NCI-H748 (cell line): ENCODE measurements at regions not wholly inside any gene's neighbourhood (a gene's known extent, or its start where the extent isn't known, plus 50 kb on each side); places are given as distances from the start of the nearest gene placed in this dataset.
"Not testable (repeated sequence)": the region's sequence is repeated elsewhere in the genome, so short reads cannot be mapped to it uniquely, and the experiment has no call there.

Source experiments
- DNase-seq: peaks from one replicate; lab custom pipeline; 2025; ENCODE audit not compliant: unreplicated experiment; lab: John Stamatoyannopoulos, UW

DNA sequence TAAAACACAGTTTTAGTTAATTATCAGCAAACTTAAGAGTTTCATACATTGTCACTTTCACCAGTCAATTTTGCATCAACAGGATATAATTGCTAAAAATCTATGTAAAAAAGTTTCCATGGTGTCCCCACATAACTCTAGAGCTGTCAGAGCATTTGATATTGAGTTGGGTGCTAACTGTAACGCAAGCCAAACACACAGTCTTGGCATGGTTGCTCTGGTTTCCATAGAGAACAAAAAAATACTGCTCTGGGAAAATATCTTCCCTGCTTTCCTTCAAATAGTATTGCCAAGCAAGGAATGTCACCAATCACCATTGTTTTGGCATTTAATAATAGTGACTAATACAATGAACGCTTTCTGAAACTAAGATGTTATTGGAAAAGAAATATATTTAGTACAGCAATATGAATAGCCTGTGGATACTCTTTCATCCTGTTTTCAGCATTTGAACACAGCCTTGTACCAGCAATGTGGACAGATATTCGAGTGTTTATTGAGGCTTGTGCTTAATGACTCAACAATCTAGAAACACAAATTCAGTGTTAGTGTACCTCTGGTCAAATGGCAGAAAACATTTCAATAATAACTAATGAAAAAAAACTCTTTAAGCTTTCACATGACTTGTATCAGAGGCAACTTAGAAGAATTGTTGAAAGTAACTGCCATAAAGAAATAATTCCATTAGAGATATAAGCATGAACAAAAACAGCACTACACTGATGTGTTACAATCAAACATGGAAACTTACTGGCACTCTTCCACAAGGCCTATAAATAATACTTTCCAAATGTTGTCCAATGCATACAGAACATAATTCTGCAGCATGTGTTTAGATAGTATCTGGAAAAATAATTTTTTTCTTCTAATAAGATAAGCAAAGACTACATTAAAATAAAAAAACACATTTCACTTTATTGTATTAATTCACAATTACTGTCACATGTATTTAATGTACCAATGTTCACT lies 1469.5 kb upstream of the CELF2 start:
- no peak for DNase-seq

- no peak for DNase-seq
Measured at GRCh38 chr10:9550810-9551209, 1466.9 kb upstream of the CELF2 start.

DNA sequence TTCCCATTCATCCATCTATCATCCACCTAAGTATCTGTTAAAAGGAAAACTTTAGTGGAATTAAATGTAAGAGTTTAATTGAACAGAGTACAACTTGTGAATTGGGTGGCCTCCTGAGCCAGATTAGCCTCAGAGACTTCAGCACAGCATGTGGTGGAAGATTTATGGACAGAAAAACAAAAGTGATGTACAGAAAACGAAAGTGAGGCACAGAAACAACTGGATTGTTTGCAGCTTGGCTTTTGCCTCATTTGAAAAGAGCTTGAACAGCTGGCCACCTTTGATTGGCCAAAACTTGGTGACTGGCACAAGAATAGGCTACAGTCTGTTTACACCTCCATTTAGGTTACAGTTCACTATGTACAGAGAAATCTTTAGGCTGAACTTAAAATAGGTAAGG lies 1463.4 kb upstream of the CELF2 start:
- DNase-seq = no peak

- no peak for DNase-seq
Measured at GRCh38 chr10:9560976-9561375, 1456.7 kb upstream of the CELF2 start.

GRCh38 chr10:9561821-9562505 lies 1455.7 kb upstream of the CELF2 start:
- DNase-seq = no peak

DNA sequence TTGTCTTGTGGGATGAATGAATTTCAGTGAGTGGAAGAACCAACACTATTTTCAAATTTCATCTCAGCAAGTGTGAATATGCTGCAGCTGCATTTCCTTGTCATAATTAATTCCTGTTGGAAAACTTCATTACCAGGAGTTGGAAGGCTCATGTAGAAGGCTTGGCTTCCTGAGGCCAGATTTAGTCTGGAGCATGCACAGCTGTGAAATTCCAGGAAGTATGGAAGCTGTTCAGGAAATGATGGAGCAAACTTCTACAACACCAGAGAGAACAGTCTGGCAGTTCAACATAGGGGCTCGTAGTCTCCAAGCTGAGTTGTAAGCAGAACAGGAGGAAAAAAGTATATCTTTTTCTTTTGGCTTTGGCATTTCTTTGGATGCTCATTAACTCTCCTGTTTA lies 1439.9 kb upstream of the CELF2 start:
- no peak for DNase-seq

DNA sequence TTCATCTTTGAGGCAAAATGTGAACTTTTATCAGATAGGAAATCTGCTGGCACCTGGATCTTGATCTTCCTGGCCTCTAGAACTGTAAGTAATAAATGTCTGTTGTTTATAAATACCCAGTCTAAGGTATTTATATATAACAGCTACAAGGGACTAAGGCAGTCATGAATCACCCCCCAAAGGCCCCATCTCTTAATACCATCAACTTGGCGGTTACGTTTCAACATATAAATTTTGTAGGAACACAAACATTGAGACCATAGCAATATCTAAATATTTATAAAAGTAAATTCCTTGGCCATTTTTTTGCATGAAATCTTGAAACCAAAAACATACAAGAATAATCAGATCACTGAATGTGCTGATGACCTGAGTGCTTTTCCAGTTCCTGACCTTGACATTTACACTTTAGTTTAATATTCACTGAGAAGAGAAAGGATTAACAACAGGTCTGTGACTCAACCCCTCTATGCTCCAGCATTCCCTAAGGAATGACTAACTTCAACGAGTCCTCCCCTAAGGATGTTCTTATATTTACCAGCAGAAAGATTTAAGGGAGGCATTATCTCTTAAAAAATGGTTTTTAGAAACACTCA lies 1438.5 kb upstream of the CELF2 start:
- no peak for DNase-seq

DNA sequence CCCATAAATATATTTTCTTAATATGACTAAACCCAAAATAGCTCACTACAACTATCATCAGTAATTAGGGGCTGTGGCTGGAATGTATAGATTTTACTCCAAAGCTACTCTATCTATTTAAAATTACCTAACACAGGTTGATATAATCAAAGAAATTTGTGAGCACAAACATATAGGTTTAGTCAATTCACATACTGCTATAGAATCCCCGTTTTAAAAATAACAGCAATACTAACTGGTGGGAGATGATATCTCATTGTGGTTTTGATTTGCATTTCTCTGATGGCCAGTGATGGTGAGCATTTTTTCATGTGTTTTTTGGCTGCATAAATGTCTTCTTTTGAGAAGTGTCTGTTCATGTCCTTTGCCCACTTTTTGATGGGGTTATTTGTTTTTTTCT lies 1434.9 kb upstream of the CELF2 start:
- not testable (repeated sequence) for DNase-seq

DNA sequence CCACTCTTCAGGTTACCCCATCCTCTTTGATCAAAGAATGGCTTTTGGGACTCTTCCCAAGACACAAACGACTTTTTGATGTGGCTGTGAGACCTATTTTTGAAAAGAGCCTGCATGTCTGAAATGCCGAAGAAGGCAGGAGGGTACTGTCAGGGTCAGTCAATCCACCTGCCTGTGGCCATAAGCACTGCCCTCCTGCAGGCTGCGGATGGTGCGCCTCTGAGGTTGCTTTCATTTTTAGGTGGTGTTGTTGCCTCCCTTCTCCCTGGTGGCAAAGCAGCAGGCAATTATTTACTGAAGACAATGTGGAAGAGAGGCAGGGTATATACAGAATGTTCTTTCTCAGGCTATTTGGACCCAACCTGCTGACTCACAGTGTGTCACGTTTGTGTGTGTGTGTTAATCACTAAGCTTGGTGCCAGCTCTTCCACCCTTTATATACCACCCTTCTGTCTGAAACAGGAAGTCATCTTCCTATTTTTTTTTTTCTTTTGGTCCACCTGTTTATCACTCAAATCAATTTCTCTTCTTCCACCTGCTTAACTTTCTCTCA lies 1421.2 kb upstream of the CELF2 start:
- no peak for DNase-seq

GRCh38 chr10:9602998-9603397 lies 1414.7 kb upstream of the CELF2 start:
- no peak for DNase-seq

- no peak for DNase-seq
Measured at GRCh38 chr10:9603972-9604371, 1413.7 kb upstream of the CELF2 start.

GRCh38 chr10:9605231-9605630 lies 1412.4 kb upstream of the CELF2 start:
- no peak for DNase-seq

- DNase-seq = no peak
Measured at GRCh38 chr10:9608602-9609001, 1409.1 kb upstream of the CELF2 start.

DNA sequence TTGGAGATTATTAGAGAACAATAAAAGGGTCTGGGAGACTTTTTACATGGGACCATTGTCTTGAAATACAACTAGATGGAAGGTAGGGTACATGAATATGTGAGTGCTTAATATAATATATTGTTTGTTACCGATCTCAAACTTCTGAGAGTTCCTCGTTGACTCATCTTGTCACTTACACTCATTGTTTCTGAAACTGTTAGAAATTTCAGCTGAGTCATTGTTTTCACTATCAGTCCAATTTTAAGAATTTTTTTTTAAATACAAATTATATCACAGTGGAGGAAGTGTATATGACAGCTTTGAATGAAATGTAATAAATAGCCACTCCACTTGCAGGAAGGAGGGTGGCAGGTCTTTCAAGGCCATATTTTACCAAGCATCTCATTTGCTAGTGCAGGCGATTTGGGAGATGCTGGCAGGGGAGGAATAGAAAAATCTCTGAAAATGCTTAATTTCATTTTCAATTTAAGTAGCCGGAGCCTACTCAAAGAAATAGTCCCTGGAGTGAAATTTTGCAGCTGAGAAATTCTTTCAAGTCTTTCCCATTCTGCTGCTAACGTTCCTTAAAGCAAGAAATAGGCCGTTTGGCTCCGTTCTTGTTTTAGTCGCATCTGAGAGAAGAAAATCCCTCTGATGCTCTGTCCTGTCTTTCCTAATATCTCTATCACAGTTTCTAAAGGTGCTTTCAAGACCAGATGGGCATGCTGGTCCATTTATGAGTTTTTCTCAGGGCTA lies 1404.2 kb upstream of the CELF2 start:
- no peak for DNase-seq

DNA sequence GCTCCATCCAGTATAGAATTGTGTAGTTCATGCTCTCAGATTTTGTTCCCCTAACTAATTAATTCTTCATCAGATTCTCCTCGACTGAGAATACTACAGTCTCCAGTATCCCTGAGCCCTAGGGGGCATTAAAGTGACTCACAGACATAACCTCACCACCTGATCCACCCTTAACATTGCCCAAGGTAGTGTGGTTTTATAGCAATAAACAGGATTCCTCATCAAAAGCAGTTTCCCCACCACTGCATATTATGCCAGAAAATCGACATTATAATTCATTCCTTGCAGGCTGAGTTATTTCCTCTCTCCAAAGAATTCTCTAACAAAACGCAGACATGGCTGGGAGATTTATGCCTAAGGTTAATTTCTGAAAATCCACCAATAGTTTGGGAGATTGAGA lies 1402.5 kb upstream of the CELF2 start:
- no peak for DNase-seq

- no peak for DNase-seq
Measured at GRCh38 chr10:9621216-9621615, 1396.5 kb upstream of the CELF2 start.

- no peak for DNase-seq
Measured at GRCh38 chr10:9625304-9625703, 1392.4 kb upstream of the CELF2 start.

- DNase-seq = no peak
Measured at GRCh38 chr10:9634466-9634865, 1383.2 kb upstream of the CELF2 start.

- DNase-seq = no peak
Measured at GRCh38 chr10:9635691-9636090, 1382.0 kb upstream of the CELF2 start.

- DNase-seq = no peak
Measured at GRCh38 chr10:9636216-9636615, 1381.5 kb upstream of the CELF2 start.

DNA sequence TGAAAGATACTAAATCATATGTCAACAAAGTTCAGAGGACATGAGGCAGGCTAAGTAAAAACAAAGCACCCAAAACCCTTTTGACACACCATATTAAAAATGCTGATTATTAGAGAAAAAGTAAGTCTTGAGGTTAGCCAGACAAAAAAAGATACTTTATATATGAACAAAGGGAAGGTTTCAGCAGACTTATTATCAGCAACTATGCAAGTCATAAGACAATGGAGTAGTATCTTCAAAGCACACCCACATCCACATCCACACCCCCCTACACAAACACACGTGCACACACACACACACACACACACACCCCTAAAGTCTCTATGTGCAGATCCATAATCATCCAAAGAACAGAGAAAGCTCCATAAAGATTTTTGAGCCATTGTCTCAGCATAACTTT lies 1373.9 kb upstream of the CELF2 start:
- DNase-seq = no peak
